Kidney capillary endothelial cell (primary cell): ENCODE measurements at regions not wholly inside any gene's neighbourhood (a gene's known extent, or its start where the extent isn't known, plus 50 kb on each side); places are given as distances from the start of the nearest gene placed in this dataset.

Experiments used
- DNase-seq: peaks from one replicate; pipeline ENCODE4 v3.0.0-alpha.2; 2018; ENCODE audit warnings: low spot score

- DNase-seq = no peak
These were observed 89.9 kb downstream of the TSEN15 start for GRCh38 chr1:184141361-184141880.

GRCh38 chr1:184143449-184143848, 91.9 kb downstream of the TSEN15 start:
- no peak for DNase-seq

GRCh38 chr1:184145083-184145482, 93.6 kb downstream of the TSEN15 start:
- no peak for DNase-seq

GRCh38 chr1:184146202-184146601, 94.7 kb downstream of the TSEN15 start:
- no peak for DNase-seq

GRCh38 chr1:184150776-184151531, 99.4 kb downstream of the TSEN15 start:
- DNase-seq = no peak

- peak; percentile 81 for DNase-seq
These were observed 100.9 kb downstream of the TSEN15 start for GRCh38 chr1:184152434-184152898.

GRCh38 chr1:184152974-184153373, 101.4 kb downstream of the TSEN15 start:
- no peak for DNase-seq

- DNase-seq = no peak
These were observed 102.2 kb downstream of the TSEN15 start for GRCh38 chr1:184153731-184154130.

GRCh38 chr1:184156521-184157393, 105.2 kb downstream of the TSEN15 start:
- no peak for DNase-seq

GRCh38 chr1:184157394-184157742, 105.8 kb downstream of the TSEN15 start:
- no peak for DNase-seq

- DNase-seq = no peak
These were observed 107.6 kb downstream of the TSEN15 start for GRCh38 chr1:184158896-184159681.

GRCh38 chr1:184160236-184160635, 108.7 kb downstream of the TSEN15 start:
- no peak for DNase-seq

GRCh38 chr1:184161071-184161698, 109.7 kb downstream of the TSEN15 start:
- no peak for DNase-seq

GRCh38 chr1:184162281-184162680, 110.8 kb downstream of the TSEN15 start:
- DNase-seq = no peak

- DNase-seq = peak; percentile 53
These were observed 112.3 kb downstream of the TSEN15 start for GRCh38 chr1:184163674-184164465.

GRCh38 chr1:184164536-184164935, 113.0 kb downstream of the TSEN15 start:
- no peak for DNase-seq

GRCh38 chr1:184166485-184166884, 115.0 kb downstream of the TSEN15 start:
- no peak for DNase-seq

GRCh38 chr1:184167352-184167751, 115.8 kb downstream of the TSEN15 start:
- no peak for DNase-seq

- no peak for DNase-seq
These were observed 119.2 kb downstream of the TSEN15 start for GRCh38 chr1:184170719-184171118.

GRCh38 chr1:184176058-184176457, 124.5 kb downstream of the TSEN15 start:
- DNase-seq = no peak

- no peak for DNase-seq
These were observed 129.5 kb downstream of the TSEN15 start for GRCh38 chr1:184181044-184181443.
